ENCODE measurements at regions not wholly inside any gene's neighbourhood (a gene's known extent, or its start where the extent isn't known, plus 50 kb on each side); places are given as distances from the start of the nearest gene placed in this dataset.

GRCh38 chr17:72340836-72341235 lies 220.0 kb downstream of the SOX9 start:
- TF ChIP-seq CTCF (conservative IDR thresholded peaks at IDR 0.05; ENCODE audit: low read length) (no peak), EZH2phosphoT487 (IDR thresholded peaks at IDR 0.05; ENCODE audit: borderline replicate concordance) (no peak)

Measured in Loucy (cell line).